ENCODE measurements at regions not wholly inside any gene's neighbourhood (a gene's known extent, or its start where the extent isn't known, plus 50 kb on each side); places are given as distances from the start of the nearest gene placed in this dataset.

GRCh38 chr7:45235905-45236304 is 78.3 kb downstream of the RAMP3 start:
- Mint-ChIP-seq H3K4me3 (no peak overlapping the region), H3K36me3 (ENCODE audit: insufficient read depth) (no peaks in the 10 kb centered on the region), H3K27me3 (peaks cover 69% of the 10 kb centered on the region), H3K27ac (ENCODE audit: low read depth) (no peak overlapping the region), H3K9me3 (no peaks in the 10 kb centered on the region), H3K4me1 (no peaks in the 10 kb centered on the region)
- no peak for DNase-seq (ENCODE audit: low spot score in 2 of 2)
- no peak for ATAC-seq (replicated peaks; ENCODE audit: extremely low read depth, poor library complexity, severe bottlenecking)

DNA sequence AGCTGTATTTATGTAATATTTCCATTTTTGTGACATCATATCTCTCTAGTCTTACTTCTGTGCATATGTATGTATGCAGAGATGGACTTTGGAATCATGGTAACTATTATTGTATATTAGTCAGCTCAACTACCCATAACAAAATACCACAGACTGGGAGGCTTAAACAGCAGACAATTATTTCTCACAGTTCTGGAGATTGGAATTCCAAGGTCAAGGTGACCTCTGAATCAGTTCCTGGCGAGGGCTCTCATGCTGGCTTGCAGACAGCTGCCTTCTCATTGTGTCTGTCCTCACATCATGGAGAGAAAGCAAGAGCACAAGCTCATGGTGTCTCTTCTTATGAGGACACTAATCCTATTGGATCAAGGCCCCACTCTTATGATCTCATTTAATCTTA is 79.1 kb downstream of the RAMP3 start:
- H3K27me3 Mint-ChIP-seq = peaks cover 71% of the 10 kb centered on the region
- ATAC-seq (replicated peaks; ENCODE audit: extremely low read depth, poor library complexity, severe bottlenecking) (no peak), DNase-seq (ENCODE audit: low spot score in 2 of 2) (no peak)
- no peaks in the 10 kb centered on the region for H3K36me3 Mint-ChIP-seq (ENCODE audit: insufficient read depth)
- H3K4me1 Mint-ChIP-seq = no peaks in the 10 kb centered on the region
- H3K27ac Mint-ChIP-seq (ENCODE audit: low read depth) = no peak overlapping the region
- no peak overlapping the region for H3K4me3 Mint-ChIP-seq
- H3K9me3 Mint-ChIP-seq = no peaks in the 10 kb centered on the region

DNA sequence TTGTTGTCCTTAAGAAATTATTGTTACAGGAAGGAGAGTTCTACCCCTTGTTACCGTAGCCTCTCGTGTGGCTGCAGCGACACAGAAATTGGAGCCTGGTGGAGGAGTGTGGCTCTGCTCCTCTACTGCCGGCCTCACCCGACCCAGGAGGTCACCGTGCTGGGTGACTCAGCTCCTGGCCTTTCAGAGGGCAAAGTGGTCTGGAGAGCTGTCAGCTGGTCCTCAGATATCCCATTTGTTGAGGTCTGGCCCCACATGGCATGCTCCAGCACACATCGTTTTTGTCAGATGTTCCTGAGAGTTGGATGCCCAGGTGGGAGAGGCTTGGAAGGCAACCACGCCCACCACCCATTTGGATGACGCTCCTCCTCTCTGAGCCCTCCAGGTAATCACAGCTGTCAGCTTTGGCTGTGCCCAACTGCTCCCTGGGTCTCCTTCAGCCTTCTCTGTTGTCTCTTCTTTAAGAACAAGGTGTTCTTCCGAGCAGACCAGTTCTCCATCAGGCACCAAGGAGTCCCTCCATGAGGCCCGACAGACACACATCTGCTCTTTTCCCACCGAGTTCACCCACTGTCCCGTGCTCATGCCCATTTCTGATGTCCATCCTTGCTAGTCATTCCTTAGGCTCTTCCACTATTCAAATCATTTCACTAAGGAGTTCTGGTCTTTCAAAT is 80.3 kb downstream of the RAMP3 start:
- ATAC-seq (replicated peaks; ENCODE audit: extremely low read depth, poor library complexity, severe bottlenecking) (no peak), DNase-seq (ENCODE audit: low spot score in 2 of 2) (no peak)
- Mint-ChIP-seq H3K4me1 (no peaks in the 10 kb centered on the region), H3K36me3 (ENCODE audit: insufficient read depth) (no peaks in the 10 kb centered on the region), H3K9me3 (no peaks in the 10 kb centered on the region), H3K27ac (ENCODE audit: low read depth) (no peak overlapping the region), H3K27me3 (peaks cover 66% of the 10 kb centered on the region), H3K4me3 (no peak overlapping the region)

DNA sequence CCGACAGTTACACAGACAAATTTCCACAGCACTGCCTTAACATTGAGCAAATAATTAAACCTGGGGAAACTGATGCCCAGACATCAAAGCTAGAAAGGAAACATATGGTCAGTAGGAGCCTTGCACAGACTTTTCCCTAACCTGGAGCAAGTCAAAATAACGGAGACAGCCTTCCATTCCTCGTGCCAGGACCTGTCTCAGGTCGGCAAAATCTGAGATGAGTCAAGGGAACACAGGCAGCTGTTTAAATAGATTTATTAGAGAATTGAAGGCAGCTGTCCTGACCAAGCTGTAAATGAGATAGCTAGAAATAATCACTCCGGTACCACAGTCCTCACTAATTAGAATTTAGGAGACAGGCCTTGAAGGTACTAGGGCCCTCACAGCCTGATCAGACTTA is 81.2 kb downstream of the RAMP3 start:
- Mint-ChIP-seq H3K9me3 (no peaks in the 10 kb centered on the region), H3K27ac (ENCODE audit: low read depth) (no peak overlapping the region), H3K27me3 (peaks cover 66% of the 10 kb centered on the region), H3K4me1 (no peaks in the 10 kb centered on the region), H3K36me3 (ENCODE audit: insufficient read depth) (no peaks in the 10 kb centered on the region), H3K4me3 (no peak overlapping the region)
- DNase-seq (ENCODE audit: low spot score in 2 of 2) (no peak), ATAC-seq (replicated peaks; ENCODE audit: extremely low read depth, poor library complexity, severe bottlenecking) (no peak)

DNA sequence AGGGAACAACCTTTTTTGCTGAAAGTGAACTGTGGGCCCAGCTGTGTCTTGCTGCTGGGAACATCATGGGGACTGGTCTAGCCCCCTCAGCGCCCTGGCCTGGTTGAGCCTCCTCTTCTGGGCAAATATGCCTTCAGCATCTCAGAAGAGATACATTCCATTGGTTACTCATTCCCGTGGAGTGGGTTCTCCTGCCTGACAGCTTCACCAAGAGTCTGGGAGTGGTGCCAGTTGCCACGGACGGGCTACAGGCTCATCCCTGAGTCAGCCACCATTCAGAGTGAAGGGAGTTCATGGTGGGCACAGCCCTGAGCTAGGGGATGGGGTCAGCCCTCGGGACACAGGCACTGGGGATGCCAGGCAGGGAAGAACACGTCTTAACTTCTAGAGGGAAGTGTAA is 81.9 kb downstream of the RAMP3 start:
- Mint-ChIP-seq H3K4me3 (no peak overlapping the region), H3K9me3 (no peaks in the 10 kb centered on the region), H3K27ac (ENCODE audit: low read depth) (no peak overlapping the region), H3K36me3 (ENCODE audit: insufficient read depth) (no peaks in the 10 kb centered on the region), H3K4me1 (no peaks in the 10 kb centered on the region), H3K27me3 (peaks cover 72% of the 10 kb centered on the region)
- ATAC-seq (replicated peaks; ENCODE audit: extremely low read depth, poor library complexity, severe bottlenecking) (no peak), DNase-seq (ENCODE audit: low spot score in 2 of 2) (no peak)

GRCh38 chr7:45240273-45240771 is 82.7 kb downstream of the RAMP3 start:
- H3K4me3 Mint-ChIP-seq = no peak overlapping the region
- no peak for ATAC-seq (replicated peaks; ENCODE audit: extremely low read depth, poor library complexity, severe bottlenecking)
- no peaks in the 10 kb centered on the region for H3K9me3 Mint-ChIP-seq
- H3K27ac Mint-ChIP-seq (ENCODE audit: low read depth) = no peak overlapping the region
- no peaks in the 10 kb centered on the region for H3K36me3 Mint-ChIP-seq (ENCODE audit: insufficient read depth)
- no peak for DNase-seq (ENCODE audit: low spot score in 2 of 2)
- no peaks in the 10 kb centered on the region for H3K4me1 Mint-ChIP-seq
- H3K27me3 Mint-ChIP-seq = peaks cover 74% of the 10 kb centered on the region

DNA sequence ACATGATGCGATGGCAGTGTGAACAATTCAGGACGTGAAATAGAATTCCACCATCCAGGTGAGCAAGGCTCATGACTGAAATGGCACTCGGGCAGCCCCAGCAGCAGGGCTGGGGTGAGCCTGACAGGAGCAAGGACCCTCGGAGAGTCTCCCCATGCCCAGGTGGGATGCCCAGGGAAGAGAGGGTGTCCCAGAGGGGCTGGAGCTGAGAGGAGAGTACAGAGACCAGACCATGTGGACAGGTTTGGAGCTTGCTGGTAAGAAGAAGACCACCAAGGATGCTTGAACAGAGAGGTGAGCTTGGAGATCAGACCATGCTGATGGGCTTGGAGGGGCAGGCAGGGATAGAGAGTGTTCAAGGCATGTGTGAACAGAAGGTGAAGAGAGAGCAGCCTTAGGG is 83.3 kb downstream of the RAMP3 start:
- Mint-ChIP-seq H3K9me3 (no peaks in the 10 kb centered on the region), H3K36me3 (ENCODE audit: insufficient read depth) (no peaks in the 10 kb centered on the region), H3K4me1 (no peaks in the 10 kb centered on the region), H3K27me3 (peaks cover 76% of the 10 kb centered on the region), H3K4me3 (no peak overlapping the region), H3K27ac (ENCODE audit: low read depth) (no peak overlapping the region)
- ATAC-seq (replicated peaks; ENCODE audit: extremely low read depth, poor library complexity, severe bottlenecking) (no peak), DNase-seq (ENCODE audit: low spot score in 2 of 2) (no peak)

GRCh38 chr7:45241339-45242109 is 83.9 kb downstream of the RAMP3 start:
- no peak for DNase-seq (ENCODE audit: low spot score in 2 of 2)
- Mint-ChIP-seq H3K27ac (ENCODE audit: low read depth) (no peak overlapping the region), H3K27me3 (peaks cover 76% of the 10 kb centered on the region)

DNA sequence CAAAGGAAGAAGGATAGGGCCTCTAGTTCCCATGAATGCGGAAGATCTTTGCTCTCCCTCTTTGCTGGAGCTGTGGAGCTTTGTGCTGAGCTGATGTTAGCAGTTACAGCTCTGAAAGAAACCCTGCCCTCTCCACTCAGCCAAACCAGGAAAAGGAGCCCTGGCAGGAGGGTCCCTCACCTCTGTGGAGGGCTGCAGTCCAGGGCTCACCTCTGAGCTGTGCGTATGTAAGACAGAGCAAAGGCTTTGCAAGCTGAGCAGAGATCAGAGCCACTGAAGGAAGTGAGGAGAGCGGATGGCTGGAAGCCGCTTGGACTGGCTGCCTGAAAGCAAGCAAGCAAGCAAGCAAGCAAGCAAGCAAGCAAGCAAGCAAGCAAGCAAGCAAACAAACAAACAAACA is 84.7 kb downstream of the RAMP3 start:
- no peak overlapping the region for H3K4me3 Mint-ChIP-seq
- H3K36me3 Mint-ChIP-seq (ENCODE audit: insufficient read depth) = no peaks in the 10 kb centered on the region
- peaks cover 78% of the 10 kb centered on the region for H3K27me3 Mint-ChIP-seq
- no peaks in the 10 kb centered on the region for H3K4me1 Mint-ChIP-seq
- H3K9me3 Mint-ChIP-seq = peaks cover 3% of the 10 kb centered on the region
- no peak for DNase-seq (ENCODE audit: low spot score in 2 of 2)
- H3K27ac Mint-ChIP-seq (ENCODE audit: low read depth) = no peak overlapping the region
- ATAC-seq (replicated peaks; ENCODE audit: extremely low read depth, poor library complexity, severe bottlenecking) = no peak

More at GRCh38 chr7:45241339-45242109, 83.9 kb downstream of the RAMP3 start:
- H3K36me3 Mint-ChIP-seq (ENCODE audit: insufficient read depth) = no peaks in the 10 kb centered on the region
- no peaks in the 10 kb centered on the region for H3K4me1 Mint-ChIP-seq
- no peaks in the 10 kb centered on the region for H3K9me3 Mint-ChIP-seq
- no peak overlapping the region for H3K4me3 Mint-ChIP-seq
- ATAC-seq (replicated peaks; ENCODE audit: extremely low read depth, poor library complexity, severe bottlenecking) = no peak

GRCh38 chr7:45242698-45243097 is 85.1 kb downstream of the RAMP3 start:
- Mint-ChIP-seq H3K4me1 (no peaks in the 10 kb centered on the region), H3K27me3 (peaks cover 83% of the 10 kb centered on the region), H3K9me3 (peaks cover 5% of the 10 kb centered on the region), H3K27ac (ENCODE audit: low read depth) (no peak overlapping the region), H3K36me3 (ENCODE audit: insufficient read depth) (no peaks in the 10 kb centered on the region), H3K4me3 (no peak overlapping the region)
- DNase-seq (ENCODE audit: low spot score in 2 of 2) (no peak), ATAC-seq (replicated peaks; ENCODE audit: extremely low read depth, poor library complexity, severe bottlenecking) (no peak)

- Mint-ChIP-seq H3K4me3 (no peak overlapping the region), H3K9me3 (peaks cover 5% of the 10 kb centered on the region), H3K36me3 (ENCODE audit: insufficient read depth) (no peaks in the 10 kb centered on the region), H3K27me3 (peaks cover 74% of the 10 kb centered on the region), H3K4me1 (no peaks in the 10 kb centered on the region), H3K27ac (ENCODE audit: low read depth) (no peak overlapping the region)
- ATAC-seq (replicated peaks; ENCODE audit: extremely low read depth, poor library complexity, severe bottlenecking) (no peak), DNase-seq (ENCODE audit: low spot score in 2 of 2) (no peak)
These were observed 87.4 kb downstream of the RAMP3 start for GRCh38 chr7:45244981-45245380.

DNA sequence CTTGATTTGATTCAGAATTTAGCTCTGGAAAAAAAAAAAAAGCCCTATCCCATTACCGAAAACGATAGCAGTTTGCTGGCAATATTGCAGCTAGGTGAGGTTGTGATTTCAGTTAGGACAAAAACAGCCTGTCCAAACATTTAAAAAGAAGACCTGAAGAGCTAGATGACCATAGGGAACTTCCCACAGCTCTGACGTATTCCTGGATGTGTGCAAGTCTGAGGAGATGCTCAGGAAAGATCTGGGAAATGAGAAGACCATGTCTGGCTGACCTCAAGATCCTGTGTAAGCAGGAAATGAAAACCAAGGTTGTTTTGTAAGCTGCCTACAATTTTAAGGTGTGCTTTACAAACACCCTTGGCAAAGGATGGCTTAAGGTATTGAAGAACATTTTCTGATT is 88.7 kb downstream of the RAMP3 start:
- no peak for ATAC-seq (replicated peaks; ENCODE audit: extremely low read depth, poor library complexity, severe bottlenecking)
- Mint-ChIP-seq H3K27me3 (peaks cover 64% of the 10 kb centered on the region), H3K4me3 (no peak overlapping the region), H3K36me3 (ENCODE audit: insufficient read depth) (no peaks in the 10 kb centered on the region), H3K9me3 (peaks cover 5% of the 10 kb centered on the region), H3K4me1 (no peaks in the 10 kb centered on the region), H3K27ac (ENCODE audit: low read depth) (no peak overlapping the region)
- DNase-seq (ENCODE audit: low spot score in 2 of 2) = no peak

GRCh38 chr7:45252248-45252647 is 94.7 kb downstream of the RAMP3 start:
- peaks cover 3% of the 10 kb centered on the region for H3K9me3 Mint-ChIP-seq

More at GRCh38 chr7:45252248-45252647, 94.7 kb downstream of the RAMP3 start:
- DNase-seq (ENCODE audit: low spot score in 2 of 2) = no peak
- no peak overlapping the region for H3K27ac Mint-ChIP-seq (ENCODE audit: low read depth)
- no peaks in the 10 kb centered on the region for H3K36me3 Mint-ChIP-seq (ENCODE audit: insufficient read depth)
- H3K4me3 Mint-ChIP-seq = no peak overlapping the region
- H3K27me3 Mint-ChIP-seq = peaks cover 50% of the 10 kb centered on the region
- no peak for ATAC-seq (replicated peaks; ENCODE audit: extremely low read depth, poor library complexity, severe bottlenecking)
- H3K4me1 Mint-ChIP-seq = no peaks in the 10 kb centered on the region

All from central memory CD8-positive, alpha-beta T cell (primary cell).